HG03442 (cell line): ENCODE measurements at regions not wholly inside any gene's neighbourhood (a gene's known extent, or its start where the extent isn't known, plus 50 kb on each side); places are given as distances from the start of the nearest gene placed in this dataset.

Experiments used
- ATAC-seq: cut with Tn5 transposase; IDR thresholded peaks from one replicate; pipeline ENCODE4 v1.9.1; 2021; ENCODE audit warnings: mild to moderate bottlenecking, moderate library complexity; ENCODE audit not compliant: unreplicated experiment

DNA sequence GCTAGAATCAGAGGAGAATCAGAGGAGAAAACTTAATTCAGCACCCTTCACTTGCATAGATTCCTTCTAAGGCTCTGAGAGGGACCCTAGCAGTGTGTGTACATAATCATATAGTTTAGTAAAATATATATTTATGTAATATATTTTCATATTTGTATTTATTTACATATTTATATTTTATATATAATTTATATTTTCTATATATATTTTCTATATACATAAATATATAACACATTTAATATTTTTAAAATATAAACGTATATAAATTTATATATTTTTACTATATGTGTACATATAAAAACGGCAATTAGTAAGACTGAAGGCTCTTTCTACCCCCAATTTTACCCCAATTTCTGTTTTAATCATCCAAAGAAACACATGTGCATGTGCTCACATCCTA, 80.3 kb downstream of the NXPE2 start:
- no peak for ATAC-seq

DNA sequence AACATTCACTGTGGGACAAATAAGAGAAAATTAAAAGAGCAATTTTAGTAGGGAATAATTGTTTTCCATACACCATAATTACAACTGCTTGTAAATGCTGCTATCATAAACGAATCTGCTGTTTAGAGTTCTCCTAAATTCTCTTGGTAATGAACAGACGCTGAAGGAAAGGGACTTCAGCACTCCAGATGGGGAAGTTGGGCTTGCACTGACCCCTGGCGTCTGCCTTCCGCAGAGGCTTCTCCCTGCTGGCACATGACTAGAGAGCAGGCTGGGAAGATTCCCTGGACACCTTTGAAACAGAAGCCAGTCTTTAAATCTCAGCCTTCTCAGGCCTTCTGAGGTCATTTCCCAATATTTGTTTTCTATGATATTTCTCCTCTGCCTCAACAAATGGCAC, 84.1 kb downstream of the NXPE2 start:
- no peak for ATAC-seq

DNA sequence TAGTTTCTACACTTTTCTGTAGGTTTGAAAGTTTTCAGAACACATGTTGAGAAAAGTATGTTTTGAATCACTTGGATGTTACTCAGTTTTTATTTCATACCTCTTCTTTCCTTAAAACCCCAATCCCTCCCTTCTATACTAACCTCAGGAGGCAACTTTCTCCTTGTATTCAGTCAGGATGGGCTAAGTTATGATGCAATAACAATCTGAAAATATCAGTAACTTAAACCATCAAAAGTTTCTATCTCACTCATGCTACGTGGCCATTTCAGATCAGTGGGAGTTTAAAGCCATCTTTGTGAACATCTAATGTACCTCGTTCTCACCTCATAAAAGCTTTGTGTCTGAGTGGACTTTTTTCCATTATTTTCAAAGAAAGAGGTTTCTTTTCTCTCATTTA, 86.2 kb downstream of the NXPE2 start:
- no peak for ATAC-seq

DNA sequence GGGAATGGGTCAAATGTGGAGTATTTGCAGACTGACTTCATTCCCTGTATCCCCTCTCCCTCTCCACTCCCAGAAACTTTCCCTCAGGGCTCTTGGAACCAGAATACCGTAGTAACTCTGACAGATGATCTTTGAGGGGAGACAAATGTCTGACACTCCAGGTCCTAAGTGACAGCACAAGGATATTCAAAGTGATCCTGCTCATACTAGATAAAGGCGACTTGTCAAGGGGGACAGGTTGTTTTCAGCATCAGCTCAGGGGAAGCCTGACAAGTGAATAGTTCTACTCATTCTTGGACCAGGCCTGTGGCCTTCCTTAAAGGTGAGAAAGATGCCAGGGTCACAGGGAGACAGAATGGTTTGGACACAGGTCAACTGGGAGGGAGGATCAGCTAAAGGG, 92.8 kb downstream of the NXPE2 start:
- ATAC-seq = no peak

DNA sequence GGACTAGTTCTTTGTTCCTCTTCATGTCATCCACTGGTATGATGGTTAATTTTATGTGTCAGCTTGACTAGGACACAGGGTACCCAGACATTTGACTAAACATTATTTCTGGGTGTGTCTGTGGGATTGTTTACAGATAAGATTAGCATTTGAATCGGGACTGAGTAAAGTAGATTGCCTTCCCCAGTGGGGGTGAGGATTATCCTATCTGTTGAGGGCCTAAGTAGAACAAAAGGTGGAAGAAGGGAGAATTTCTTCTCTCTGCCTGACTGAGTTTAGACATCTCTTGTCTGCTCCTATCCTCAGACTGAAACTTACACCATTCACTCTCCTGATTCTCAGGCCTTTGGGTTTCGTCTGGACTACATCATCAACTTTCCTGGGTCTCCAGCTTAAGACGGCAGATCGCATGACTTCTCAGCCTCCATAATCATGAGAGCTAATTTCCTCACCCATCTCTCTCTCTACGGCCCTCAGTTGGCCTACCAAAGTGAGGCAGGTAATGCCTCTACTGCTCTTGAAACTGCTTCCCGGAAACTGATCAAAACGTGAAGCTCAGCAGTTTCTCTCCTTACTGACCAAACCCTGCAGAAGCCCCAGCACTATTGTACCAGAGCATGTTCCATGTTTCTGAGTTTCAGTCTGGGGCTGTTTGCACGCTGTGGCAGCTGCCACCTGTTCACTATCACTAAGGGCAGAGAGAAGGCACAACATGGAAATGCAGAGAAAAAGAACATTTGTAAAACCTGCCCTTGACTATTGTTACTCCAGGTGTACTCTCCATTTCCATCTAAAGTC, 95.4 kb downstream of the NXPE2 start:
- no peak for ATAC-seq

DNA sequence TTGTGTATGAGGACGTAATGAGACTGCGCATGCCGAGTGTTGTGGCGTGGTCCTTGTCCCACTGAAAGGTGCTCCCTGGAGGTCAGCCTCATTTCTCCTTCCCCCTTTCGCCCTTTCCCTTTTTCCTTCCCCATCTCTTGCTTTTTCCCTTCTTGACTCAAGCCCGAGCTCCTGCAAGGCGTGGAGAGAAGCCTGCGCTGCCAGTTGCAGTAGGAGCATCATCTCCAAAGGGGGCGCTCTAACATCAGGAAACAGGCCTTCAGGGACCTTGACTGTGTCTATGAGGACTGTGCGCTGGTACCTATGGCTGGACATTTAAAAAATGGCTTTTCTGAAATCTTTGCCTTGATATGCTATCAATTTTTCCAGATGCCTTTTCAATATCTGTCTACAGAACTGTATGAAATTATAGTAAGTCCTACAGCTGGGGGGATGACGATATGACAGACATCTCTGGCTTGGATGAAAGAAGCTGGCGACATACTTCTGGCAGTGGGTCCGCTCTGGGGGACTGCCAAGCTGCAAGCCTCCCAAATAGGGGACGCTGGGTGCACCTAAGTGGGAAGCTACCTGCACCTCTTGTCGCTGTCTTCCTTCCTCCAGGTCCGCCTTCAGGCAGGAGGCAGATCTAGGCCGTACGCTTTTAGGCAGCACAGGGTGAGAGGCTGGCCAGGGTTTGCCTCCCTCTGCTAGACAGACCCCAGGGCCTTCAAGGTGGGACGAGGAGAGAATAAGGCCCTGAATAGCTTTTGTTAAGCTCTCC, 96.5 kb downstream of the NXPE2 start:
- ATAC-seq = no peak

DNA sequence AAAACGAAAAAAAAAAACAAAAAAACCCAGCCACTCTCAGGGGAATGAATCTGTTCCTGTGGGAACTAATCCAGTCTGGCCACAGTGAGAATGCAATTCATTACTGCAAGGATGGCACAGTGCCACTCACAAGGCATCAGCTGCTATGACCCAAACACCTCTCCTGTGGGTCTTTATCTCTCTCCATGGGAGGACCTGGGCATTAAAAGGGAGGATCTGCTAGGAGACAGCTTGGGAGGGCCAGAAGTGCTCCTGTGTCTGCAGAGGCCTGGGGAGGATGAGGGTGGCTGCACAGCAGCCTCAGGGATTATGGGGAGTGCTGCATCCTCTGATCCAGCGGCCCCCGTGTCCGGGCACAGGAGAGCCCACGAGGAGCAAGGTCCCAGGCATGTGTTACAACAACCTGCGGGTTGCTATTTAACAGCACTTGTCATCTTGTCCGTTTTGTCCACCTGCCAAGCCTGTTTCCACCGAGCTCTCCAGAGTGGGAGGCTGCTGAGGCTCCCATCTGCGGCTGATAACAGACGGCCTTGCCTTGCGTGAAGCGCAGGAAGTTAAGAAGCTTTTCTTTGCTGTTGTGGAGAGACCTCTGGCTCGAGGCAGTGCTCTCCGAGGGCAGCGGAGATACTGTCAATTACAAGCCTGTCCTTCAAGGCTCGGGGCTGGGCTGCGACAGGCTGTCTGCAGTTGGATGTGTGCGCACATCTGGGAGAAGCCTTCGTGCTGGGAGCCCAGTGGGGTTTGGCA, 97.7 kb downstream of the NXPE2 start:
- ATAC-seq = no peak

DNA sequence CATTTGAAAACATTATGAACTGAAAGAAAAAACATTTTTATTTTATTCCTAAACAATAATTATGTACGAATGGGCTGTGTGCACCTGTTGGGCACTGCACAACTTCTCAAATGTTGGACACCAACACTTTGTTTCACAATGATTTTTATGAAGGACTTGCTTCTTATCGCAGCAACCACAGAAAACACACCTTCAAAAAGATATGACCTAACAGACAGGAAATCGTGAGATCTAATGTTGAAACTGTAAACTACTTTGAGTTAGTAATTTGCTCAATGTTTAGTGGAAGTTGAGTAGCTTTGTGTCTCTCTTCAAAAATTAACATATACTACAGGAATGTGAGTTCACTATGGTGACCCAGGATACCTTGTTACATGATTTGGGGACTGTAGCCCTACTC, 98.6 kb downstream of the NXPE2 start:
- no peak for ATAC-seq

DNA sequence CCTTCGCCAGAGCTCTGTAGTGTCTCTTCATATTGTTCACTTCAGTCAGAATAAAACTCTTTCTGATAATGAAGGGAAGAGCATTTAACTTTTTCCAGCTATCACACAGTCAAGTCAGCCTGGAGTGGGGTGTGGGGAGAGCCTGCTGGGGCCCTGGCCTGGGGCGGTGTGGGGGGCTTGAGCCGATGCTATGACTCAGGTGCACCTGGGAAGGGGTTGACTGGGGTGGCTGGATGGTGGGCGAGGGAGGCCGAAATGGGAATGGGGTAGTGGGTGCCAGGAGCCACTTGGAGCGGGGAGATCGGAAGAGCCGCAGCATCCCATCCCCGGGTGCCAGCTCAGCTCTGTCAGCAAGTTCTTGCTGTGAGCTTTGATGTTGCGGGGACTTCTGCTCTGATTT, 100.9 kb downstream of the NXPE2 start:
- ATAC-seq = no peak

DNA sequence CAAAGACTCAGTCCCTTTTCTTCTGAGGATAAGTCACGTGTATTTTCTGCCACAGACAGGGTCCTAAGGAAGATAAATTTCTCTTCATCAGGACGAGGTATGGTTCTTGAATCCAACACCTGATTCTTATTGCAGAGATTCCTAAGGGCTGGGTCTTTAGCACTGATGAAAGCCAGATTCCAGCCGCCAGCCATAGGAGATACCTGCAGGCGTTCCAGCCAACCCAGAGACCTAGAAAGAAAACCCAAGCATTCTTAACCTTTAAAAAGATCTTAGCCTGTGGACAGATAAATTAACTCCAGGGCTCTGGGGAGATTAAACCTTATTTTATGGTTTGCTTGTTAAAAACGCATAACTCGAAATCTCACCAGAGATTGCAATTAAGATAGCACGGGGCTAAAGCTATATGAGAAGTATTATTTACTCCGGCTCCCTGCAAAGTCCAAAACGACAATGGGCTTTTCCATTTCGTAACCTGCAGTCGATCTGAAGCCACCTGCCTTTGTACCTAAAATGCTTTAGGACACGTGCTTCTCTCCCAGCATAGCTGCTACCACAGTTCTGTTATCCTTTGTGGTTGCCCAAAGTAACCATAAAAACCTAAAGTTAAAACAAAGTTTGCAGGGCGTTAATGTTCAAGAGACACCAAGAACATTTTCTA, 104.5 kb downstream of the NXPE2 start:
- ATAC-seq = no peak

DNA sequence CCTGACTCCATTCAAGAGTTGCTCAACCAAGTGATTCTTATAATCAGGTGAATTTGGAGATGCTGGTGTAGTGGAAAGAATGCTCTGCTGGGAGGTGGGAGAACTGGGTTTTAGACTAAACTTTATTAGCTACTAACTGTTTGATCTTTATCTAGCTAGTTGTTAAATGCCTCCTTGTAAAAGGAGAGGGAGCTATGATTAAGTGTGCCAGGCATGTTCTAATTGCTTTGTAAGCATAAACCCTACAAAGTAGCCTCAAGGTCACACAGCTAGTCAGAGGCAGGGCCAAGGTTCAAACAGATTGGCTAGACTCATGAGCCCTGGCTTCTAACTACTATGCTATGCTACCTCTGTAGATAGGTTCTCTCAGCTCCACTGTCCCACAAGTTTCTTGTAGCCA, 105.5 kb downstream of the NXPE2 start:
- ATAC-seq = no peak

DNA sequence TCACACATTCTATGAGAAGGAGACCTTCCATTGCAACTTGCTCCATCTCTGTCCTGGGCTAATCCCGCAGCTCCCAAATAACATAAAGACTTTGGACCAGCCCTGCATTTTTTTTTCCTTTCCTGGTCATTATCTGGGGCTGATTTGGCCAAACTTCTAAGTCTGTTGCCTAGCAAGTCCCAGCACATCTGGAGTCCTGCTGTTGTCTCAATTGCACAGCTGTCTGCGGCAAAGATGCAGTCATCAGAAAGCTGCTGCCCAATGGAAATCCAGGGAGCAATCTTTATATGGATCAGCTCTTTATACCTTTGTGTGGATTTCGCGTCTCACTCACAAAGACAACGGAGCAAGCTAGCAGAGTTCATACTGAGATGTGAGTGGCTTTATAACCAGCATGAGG, 105.9 kb downstream of the NXPE2 start:
- no peak for ATAC-seq

DNA sequence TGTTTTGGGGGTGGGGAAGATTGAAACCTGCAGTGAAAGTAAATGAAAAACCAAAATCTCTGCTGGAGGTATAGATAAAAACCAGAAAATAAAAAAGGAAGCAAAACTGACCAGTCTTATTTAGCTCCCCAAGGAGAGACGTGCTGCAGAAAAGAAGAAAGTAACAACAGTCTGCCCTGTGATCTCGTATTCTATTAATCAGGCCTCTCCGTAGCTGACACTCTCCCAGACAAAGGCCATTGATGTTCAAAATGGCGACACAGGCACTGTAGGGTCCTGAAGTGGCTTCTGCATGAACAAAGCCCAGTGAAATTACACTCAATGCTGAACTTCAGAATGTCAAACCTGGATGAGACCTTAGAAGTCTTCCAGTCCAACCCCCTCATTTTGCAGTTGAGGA, 106.6 kb downstream of the NXPE2 start:
- no peak for ATAC-seq

DNA sequence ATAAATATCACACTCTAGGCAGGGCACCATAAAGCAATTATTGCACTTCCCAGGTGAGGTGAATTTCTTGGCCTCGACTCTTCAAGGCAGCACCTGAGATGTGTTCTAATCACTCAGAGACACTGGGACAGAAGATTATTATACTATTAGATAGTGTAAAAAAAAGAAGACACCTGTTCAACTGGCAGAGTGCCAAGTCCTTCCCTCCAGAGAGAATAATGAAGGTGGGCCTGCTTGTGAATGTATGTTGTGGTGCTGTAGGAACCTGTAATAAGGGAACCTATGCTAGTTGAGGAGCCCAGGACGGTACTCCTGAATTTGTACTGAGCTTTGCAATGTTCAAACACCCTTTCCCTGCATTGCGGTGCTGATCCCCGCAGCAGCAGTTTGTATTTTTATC, 107.5 kb downstream of the NXPE2 start:
- no peak for ATAC-seq

DNA sequence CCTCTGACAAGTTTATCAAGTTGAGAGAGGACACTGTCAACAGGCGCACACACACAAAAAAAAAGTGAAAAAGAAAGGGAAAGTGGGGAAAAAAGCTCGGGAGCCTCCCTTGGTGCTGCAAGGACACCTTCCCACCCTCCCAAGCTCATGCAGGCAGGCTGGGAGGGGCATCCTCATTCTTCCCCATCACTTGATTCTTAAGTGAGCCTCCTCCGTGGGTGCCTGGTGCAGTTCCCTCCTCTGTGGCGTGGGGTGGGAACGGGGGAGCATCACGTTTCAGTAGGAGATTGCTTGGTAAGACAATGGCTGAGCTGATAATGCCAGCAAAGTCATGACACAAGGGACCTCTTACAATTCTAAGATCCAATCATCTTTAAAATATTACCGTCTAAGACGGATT, 108.8 kb downstream of the NXPE2 start:
- ATAC-seq = no peak

DNA sequence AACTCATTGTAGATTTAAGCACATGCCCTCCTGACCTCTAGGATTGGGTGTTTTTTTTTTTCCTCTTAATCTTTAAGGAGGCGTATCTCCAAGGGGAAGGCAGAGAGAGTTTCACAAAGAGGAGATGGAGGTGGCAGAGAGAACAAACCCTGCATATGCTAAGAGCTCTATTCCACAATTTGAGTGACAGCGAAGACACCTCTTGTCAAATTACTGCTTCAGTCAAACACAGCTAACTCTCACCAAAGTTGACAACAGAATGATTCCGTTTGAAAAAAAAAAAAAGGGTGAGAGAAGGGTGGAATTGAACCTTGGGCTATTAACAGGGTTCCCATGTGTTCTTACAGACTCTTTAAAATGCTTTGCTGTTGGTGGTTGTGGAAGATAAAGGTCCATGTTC, 112.6 kb downstream of the NXPE2 start:
- ATAC-seq = no peak

DNA sequence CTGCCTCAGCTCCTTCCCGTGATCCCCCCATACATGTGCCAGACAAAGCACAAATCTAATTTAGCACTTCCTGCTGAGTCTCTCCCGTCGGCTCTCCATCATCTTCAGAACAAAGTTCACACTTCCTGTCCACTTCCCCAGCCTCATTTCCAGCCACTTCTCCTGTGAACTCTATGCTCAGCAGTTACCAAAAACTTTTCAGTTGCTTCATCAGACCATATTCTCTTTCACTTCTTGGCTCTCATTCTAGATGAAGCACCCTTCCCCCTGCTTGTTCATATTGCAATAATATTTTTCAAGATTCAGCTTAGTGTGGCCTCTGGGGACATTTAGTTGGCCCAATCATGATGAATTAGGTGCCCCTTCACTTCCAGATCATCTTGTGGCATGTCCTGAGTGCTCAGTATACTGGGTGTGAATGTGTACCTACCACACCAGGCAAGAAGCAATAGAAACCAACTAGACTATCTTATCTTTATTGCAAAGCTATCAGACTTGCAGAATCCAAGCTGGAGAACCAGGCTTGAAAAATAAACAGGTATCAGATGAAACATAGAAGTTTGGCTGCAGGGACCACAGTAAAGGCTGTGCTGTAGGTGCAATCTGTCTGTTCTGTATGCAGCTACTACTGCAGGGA, 115.8 kb downstream of the NXPE2 start:
- no peak for ATAC-seq

DNA sequence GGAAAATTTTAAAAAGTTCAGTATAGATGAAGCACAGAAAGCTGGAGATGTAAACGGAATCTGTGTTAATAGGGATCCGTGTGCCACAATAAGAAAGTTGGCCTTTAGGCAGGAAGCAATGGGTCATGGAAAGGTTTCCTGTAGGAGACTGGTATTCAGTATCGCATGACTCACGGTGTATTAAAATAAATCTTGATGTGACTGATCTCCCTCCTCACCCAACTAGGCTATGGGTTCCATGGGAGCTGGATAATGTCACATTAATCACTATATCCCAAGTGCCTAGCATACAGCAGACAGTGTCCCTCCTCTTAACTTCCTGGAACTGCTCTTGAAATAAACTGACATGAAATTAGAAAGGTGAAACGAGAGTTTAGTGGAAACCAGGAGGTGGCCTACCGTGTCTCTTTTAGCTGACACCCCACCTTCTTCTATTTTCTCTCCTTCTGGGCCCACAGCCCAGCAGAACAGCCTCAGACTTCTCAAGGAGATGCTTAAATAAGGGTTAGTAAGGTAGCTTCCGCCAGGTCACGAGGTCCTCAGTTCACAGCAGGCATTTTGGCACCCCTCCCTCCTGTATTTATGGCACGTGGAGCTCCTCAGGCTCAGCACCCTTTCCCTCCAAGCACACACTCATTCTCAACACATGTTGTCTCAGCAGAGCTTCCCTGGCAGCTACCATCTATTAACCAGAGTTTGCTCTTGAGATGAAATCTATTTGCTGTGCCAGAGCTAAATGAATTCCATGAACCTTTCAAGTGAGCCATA, 118.8 kb downstream of the NXPE2 start:
- ATAC-seq = no peak

DNA sequence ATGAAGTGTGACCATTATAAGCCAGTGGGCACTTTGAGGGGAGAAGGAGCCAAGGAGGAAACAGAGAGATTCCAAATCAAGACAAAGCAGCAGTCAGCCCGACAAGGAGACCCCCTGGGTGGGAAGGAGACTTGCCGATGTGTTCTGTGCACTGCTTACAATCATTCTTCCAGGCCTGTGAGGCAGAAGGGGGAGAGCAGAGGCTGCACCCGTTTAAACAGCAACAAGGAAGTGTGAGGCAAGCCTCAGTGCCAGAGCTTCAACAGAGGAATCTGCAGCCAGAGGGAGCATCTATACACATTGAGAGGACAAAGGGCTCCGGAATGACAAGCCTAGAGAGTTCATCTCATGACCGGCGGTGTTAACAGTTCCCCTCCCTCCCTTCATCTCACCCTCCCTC, 121.1 kb downstream of the NXPE2 start:
- ATAC-seq = no peak

DNA sequence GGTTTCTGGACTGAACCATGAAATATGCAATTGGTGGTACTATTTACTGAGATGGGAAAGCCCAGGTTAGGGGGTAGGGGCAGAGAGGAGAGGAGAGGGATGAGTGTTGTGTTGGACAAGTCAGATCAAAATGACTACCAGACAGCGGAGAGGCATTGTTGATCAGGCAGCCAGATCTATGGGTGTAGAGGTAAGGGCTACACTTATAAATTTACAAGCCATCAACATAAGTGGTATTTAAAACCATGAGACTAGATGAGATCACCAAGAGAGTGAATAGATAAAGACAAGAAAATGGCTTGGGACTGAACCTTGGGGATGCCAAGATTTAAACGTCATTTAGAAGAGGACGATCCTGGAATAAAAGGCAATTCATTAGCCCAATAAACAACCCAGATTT, 123.4 kb downstream of the NXPE2 start:
- ATAC-seq = no peak
